ENCODE measurements at regions not wholly inside any gene's neighbourhood (a gene's known extent, or its start where the extent isn't known, plus 50 kb on each side); places are given as distances from the start of the nearest gene placed in this dataset.

DNA sequence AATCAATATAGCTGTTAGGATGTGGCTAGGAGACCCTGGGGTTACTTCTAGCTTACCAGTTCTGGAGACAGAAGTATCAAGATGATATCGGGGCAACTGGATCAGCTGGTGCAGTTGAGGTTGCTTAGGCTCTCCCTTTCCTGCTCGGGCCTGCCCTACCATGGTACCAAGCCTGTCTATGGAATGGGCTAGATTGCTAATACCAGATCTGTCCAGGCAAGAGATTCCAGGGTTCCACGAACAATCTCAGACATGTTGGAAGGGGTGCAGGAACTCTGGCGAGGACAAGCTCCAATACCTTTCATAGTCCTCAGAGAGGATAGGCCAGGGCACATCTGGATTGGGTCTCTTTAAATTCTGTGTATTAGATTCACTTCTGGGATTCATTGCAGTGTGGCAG, 53.8 kb downstream of the ADM start:
- no peak for DNase-seq

DNA sequence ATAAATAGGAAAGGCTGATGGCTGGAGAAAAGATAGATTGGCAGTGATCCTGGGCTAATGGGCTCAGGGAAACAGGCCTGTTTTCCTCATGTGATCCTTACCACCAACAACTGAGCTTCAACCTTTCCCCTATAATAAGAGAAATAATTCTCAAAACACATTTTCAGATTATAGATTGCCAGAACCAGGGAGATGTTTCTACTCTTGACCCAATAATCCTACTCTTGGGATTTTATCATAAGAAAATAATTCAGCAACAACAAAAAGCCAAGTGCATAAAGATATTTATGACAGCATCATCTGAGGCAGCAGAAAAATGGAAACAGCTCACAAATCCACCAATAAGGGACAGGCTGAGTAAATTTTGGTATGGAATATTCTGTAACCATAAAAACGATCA, 54.3 kb downstream of the ADM start:
- DNase-seq = no peak

DNA sequence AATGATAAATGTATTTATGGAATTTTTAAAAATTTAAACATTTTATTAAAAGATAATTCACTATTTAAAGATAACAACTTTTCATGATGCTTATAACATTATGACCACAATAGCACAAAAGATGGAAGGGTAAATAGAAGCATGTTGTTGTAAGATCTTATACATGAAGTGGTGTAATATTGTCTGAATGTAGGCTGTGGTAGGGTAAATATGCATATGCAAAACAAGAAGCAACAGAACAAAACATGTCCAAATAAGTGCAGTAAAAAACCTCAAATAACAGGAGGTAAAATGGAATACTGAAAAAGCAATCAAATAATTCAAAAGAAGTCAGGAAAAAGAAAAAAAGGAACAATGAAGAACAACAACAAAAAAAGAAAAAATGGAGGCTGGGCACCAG, 56.0 kb downstream of the ADM start:
- DNase-seq = no peak

DNA sequence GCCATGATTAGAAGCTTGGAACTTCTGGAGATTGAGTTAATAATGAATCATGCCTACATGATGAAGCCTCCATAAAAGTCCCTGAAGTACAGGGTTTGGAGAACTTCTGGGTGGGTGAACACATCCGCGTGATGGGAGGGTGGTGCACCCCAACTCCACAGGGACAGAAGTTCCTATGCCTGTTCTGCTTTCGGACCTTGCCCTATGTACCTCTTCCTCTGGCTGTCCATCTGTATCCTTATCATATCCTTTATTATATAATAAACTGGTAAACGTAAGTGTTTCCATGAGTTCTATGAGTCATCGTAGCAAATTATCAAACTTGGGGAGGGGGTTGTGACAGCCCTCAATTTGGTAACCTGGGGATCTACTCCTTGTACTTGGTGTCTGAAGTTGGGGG, 60.2 kb downstream of the ADM start:
- DNase-seq = no peak

DNA sequence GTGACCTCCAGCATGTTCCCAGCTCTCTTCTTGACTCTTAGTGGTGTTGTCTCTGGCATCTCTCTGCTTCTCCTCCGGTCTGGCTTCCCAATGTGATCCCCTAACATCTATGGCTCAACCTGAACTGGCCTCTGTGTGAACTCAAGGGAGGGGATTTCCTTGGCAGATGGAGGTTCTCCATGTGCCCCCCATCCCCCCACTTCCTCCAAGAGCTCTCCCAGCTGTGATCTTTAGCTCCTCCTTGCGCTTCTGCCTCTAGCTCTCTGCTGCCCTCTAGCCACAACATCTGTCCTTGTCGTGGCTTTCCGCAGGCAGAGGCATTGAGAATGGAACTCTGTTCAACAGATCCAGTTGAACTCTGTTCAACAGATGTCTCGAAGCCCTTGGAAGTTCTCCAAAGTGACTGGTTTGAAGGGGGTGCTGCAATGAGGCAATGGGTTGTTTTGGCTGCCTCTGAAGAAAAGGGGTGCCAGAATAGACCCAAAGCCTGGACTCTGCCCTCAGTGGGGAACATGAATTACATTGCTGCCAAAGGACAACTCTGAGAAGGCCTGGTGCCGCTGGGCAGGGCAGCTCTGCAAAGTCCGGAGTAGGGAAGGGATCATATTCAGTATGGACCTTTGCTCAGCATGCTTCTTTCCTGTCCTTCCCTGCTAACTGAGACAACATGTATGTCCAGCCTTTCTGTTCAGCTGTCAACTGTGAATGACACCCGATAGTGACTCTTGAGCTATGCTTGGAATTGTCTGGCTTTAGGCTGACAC, 61.9 kb downstream of the ADM start:
- no peak for DNase-seq

DNA sequence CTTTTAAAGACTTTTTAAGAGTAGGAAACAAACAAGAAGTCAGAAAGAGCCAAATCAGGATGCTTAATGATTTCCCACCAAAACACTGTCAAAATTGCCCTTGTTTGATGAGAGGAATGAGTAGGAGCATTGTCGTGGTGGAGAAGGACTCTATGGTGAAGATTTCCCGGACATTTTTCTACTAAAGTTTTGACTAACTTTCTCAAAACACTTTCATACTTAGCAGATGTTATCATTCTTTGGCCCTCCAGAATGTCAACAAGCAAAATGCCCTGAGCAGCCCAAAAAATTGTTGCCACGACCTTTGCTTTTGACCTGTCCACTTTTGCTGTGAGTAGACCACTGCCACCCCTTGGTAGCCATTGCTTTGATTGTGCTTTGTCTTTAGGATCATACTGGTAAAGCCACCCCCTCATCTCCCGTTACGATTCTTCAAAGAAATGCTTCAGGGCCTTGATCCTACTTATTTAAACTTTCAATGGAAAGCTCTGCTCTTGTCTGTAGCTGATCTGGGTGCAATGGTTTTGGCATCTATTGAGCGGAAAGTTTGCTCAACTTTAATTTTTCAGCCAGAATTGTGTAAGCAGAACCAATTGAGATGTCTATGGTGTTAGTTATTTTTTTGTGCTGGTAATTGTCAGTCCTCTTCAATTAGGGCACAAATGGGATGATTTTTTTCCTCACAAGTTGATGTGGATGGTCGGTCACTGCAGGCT, 67.2 kb downstream of the ADM start:
- DNase-seq = no peak

DNA sequence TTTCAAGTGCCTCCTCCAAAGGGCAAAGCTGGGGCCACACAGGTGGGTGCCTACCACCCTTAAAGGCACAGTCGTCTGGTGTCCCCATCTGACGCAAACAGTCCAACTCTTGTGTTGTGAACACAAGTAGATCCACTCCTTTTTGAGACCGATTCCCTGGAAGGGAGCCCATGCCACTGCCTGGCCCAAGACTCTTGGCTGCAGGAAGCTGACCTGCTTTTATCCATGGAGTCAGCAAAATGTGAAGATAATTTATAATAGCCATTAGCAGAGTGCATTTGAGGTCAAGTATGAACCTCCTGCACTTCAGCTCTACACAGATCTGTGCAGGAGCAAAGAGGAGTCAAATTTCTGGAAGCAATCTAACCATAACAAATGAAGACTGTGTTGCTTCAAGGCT, 68.5 kb downstream of the ADM start:
- peak; percentile 92 for DNase-seq

DNA sequence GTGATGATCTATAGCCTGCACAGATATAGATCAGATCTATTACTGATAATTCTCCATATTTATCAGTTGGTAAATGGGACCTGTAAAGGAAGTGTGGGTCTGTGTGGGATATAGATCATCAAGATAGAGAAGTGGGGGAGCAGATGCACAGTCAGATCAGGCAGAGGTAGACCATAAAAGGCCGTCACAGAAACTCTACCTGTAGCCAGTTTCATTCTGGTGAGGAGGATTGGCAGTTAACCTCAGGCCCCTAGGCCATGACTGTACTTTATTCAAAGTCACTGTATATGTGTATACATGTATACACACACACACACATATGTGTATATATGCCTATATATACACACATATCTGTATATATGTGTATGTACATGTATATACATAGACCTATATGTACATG, 69.1 kb downstream of the ADM start:
- DNase-seq = no peak

DNA sequence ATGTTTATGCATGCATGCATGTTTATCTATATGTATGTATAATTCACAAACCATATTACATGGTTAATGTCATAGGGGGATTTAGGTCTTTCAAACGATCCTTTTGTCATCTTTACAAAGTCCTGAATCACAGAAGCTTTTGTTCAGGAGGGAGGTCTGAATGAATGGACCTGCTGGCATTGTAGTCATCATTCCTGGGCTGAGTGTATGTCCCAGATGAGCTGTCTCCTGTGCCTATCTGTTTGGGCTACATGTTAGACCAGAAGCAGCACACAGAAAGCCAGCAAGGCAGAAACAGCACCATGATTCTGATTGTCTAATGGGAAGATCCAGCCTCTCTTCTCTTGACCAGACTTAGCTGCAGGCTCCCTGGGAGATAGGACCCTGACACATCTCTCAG, 69.5 kb downstream of the ADM start:
- DNase-seq = no peak

DNA sequence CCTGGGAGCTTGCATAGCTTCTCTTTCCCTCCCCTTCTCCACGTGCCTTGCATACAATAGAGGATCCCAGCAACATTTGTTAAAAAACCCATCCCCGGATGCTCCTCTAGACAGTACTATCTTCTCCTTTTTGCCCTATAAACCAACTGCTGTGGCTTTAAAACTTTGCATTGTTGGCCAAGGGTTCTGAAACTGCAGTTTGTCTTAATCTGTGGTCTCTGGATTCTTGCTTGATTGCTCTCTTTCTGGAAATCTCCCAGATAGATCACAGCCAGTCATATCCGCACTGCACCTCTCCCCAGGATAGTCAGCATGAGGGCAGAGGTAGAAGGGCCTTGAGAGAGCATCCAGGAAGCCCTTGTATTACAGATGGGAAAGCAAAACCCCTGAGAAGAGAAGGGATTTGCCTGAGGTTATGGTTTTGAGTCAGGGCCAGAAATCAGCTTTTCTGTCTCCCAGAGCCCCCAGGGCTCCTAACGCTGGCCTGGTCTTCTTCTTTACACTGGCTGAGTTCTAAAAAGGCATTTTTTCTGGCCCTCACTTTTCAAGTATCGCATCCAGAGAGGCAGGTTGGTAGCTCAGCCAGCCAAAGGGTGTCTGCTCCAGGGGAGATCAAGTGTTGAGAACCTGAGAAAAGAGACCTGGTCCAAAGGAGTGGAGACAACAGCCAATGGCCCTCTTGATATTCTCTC, 70.6 kb downstream of the ADM start:
- peak; percentile 92 for DNase-seq

DNA sequence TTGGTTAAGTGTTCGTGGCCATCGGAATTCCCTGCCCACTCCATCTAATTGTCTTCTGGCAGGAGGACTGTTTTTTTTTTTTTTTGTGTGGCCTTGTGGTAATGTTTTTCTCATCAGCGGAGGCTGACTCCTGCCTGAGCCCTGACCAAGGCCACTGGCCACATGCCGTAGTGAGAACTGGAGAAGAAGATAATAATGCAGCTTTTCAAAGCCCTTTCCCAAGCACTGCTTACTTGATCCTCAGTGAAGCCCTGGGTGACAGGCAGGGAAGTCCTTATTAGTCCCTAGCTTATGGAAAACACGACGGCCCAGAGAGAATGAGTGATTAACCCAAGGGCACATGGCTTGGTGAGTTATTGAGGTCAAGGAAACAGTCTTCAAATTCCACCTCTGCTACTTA, 71.2 kb downstream of the ADM start:
- DNase-seq = no peak

DNA sequence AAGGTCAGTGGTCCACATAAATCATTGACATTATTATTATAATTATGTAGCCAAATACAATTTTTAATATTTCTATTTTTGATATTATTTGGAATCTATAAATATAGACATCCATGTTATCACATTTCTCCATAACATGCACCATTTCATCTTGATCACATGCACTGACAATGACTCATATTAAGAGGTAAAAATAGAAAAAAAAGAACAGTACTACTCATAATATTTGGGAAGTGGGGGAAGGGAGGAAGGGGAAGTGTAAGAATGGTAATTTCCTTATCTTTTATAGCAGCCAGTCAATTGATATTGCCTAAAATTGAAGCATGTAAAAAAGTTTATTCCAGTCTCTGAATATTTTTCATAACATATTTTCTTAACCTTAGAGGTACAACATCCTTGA, 72.3 kb downstream of the ADM start:
- DNase-seq = no peak

DNA sequence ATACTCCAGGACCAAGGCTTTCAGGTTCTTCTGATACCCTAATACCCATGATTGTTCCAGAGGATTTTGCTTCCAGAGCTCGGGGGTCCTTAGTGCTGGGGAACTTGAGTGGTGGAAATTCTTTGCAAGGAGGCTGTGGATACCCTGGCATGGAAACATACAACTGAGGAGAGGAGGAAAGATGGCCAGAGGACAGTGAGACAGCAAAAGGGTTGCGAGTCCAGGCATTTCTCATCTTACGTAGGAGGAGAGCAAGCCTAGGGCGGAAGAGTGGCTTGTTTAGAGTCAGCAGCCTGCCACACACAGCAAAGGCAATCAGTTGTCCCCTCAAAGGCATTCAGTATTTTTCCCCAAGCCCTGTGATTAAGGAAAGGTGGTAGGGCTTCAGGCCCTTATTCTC, 73.5 kb downstream of the ADM start:
- no peak for DNase-seq

DNA sequence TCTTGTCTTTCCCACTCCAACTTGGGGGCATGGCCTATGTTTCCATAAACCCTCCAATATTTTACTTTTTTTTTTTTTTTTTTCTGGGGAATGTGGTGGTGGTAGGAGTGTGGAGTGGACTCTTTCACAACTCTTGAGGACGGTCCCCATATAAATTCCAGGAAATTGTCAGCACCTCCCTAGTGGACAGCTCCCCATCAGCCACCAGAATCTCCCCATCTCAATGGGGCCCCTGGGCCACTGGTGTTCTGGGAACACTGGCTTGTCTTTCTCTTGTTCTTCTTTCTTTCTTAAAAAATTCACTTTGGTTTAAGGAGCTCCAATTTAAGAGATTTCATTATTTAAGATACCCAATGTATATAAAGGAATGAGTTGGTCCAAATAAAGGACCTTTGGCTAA, 74.1 kb downstream of the ADM start:
- no peak for DNase-seq

DNA sequence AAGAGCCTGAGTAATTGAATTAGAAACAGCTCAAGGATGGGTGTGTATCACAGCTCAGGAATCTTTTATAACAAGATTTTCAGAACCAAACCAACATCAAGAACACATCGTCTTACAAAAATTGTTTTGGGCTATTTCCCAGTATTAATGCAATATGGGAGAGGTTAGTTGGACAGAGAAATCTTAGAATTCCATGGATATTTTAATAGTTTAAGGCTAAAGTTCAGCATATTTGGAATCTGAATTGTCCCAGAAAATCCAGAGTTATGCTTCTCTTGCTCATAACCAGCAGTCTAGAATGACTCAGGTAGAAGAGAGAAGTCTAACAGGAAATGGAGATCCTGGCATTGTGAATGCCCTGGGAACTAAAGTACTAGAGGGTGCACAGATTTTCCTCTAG, 74.6 kb downstream of the ADM start:
- DNase-seq = no peak

DNA sequence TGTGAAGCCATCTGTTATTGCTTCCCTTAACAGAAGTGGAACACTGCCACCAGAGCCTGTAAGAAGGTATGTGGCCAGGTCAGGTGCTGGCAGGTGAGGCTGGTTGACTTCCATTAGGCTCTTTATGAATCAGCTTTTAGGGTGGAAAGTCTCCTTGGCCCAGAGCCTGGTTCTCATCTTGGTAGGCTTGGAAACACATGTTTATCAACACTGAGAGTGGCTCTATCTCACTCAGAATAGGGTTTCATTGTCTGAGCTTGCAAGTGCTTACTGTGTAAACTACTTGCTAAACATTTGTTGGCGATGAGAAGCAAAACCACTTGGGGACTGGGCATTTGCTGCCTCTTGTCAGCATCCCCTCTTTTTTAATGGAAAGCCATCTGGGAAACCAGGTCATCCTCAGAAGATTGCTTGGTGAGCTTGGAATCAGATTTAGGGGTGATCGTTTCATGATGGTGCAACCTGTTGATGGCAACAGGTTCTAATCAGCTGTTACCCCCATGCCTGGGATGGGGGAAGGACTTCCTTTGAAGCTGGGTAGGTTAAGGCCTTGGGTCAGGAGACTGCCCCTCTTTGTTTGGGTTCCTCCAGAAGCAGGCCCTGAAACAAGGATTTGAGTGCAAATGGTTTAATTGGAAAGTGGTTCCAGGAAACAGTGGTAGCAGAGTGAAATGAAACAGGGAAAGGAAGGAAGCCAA, 75.0 kb upstream of the AMPD3 start:
- DNase-seq = peak; percentile 95

DNA sequence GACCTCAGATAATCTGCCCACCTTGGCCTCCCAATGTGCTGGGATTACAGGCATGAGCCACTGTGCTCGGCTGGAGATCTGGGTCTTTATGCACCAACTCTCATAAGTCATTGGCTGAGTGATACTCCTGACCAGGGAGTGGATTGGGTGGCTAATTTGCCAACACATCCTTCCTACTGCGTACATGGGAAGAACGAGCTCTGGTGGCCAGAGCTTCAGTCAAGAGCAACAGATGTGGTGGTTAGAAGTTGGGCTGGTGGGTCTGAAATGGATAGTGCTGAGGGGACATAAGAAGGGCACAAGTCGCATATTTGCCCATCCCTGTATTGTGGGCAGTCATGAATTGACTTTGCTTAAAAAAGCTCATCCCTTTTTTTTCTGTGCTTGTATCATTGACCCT, 74.1 kb upstream of the AMPD3 start:
- no peak for DNase-seq

DNA sequence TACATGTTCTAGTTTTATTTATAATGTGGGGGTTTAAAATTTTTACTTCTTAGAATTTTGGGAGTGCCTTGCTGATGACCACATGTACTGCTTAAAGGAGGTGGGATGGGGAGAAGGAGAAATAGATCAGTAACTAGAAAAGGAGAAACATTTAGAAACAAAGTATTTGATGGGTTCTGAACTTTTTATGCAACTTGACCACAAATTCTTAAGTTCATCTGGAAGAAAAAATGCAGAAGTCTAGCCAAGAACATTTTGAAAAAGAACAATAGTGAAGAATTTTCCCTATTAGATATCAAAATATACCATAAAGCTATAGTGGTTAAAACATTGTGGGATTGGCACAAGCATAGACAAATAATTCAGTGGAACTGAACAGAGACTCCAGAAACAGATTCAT, 73.3 kb upstream of the AMPD3 start:
- no peak for DNase-seq

DNA sequence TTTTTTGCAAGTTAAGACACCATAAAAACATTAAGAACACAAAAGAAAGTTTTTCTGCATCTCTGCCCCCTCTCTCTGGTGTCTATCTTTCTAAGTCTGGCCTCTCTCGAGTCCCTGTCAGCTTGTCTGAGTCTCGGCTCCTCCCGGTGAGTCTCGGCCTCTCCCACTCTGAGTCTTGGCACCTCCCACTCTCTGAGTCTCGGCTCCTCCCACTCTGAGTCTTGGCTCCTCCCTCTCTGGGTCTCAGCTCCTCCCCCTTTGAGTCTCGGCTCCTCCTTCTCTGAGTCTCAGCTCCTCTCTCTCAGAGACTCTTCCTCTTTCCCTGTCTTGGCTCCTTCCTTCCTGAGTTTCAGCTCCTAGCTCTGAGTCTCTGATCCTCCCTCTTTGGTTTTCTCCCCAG, 72.5 kb upstream of the AMPD3 start:
- no peak for DNase-seq

DNA sequence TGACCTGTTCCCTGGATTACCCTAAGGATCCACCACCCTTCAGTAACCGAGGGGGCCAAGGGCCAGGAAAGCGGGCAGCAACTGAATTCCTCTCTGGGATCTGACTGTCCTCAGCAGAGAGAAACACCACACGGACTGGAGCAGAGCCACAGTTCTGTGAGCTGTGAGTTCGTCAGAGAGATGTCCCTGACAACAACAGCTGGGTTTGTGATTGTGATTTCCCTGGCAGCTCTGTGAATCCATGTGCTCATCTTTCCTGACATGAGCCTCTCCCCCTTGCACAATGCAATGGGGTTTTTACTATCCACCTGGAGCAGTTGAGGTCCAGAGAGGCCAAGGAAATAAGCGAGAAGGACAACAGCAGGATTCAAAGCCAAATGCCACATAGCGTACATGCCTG, 69.4 kb upstream of the AMPD3 start:
- DNase-seq = no peak

DNA sequence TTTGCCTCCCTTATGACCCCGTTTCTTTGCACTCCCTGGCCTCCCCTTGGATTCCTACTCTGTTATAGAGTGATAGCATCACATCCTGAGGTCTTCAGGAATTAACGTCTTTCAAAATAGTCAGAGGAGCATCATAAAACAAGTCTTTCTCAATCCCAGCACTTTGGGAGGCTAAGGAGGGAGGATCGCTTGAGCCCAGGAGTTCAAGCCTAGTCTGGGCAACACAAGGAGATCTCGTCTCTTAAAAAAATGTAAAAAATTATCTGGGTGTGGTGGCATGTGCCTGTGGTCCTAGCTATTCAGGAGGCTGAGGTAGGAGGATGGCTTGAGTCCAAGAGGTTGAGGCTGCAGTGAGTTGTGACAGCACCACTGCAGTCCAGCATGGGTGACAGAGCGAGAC, 68.7 kb upstream of the AMPD3 start:
- DNase-seq = no peak

DNA sequence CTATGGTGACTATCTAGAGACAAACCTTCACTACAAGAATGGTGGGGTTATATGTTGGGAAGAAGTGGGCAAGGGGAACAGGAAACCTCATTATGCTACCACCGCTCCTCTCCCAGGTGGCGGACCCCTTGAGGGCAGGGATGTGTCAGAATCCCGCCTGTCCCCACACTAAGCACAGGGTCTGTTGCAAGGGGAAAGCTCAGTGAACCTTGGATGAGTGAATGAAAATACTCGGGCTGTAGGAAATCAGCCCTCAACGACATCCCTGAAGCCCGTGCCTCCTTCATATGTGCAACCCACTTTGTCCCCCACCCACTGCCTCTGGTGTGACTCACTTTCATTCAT, 68.2 kb upstream of the AMPD3 start:
- DNase-seq = no peak

DNA sequence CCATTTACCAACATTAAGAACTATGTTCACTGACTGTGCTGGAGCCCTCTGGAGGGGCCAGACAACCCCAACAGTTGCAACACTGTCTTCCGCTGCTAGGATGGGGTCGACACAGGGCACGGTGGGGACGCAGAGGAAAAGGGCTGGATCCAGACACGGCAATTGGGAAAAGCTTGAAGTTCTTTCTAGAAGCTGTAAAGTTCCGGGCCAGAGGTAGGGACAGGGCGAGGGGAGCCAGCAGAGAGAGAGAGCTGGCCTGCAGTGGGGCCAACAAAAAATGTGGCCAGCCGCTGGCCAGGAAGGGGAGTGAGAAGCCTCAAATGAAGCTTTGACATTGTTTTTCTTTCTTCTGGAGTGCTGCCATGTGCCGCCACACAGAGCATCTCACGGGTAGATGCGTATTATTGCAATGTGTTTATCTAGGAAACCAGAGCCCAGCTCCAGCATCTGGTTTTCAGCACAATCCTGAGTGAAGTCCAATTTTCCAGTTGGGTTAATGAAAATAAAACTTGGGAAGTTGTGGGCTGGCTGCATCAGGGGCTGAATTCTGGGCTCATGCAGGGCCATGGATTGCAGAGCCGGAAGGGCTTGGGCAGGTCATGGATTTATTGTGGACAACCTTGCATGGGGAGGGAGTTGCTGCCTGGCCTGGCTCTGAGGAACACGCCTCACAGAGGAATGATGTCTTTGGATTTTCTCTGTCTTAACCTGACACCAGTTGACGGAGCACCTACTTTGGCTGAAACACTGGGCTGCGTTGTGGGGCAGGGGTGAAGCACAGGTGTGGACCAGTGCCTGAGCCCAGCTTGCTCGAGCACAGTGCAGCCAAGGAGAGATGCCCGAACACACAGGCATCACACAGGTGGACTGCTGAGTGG, 67.6 kb upstream of the AMPD3 start:
- no peak for DNase-seq
